ENCODE measurements at regions not wholly inside any gene's neighbourhood (a gene's known extent, or its start where the extent isn't known, plus 50 kb on each side); places are given as distances from the start of the nearest gene placed in this dataset.

DNA sequence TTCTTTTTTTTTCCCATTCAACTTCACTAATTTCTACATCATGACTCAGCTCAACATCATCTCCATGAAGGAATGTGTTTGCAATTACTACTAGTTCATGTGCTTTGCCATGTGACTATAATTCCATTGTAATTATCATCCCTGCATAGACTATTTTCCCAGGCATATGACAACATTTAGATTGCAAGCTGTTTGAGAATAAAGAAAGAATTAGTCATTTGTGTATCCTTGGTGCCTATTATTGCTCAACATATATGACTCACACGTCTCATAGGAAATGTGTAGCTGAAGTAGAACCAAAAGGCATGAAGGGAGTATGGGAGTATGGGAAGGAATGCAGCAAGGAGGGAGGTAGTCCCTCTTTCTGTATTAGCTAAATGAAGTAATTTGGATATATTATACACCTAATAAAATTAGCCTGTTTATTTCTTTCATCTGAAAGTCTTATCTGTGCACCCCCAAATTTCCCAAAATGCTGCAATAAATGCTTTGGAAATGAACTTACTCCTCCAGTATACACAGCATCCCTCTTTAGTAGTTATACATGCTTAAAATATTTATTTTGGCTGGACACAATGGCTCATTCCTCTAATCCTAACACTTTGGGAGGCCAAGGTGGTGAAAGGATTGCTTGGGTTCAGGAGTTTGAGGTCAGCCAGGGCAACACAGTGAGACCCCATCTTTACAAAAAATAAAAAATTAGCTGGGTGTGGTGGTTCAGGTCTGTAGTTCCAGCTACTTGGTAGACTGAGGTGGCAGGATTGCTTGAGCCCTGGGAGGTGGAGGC is 316.9 kb upstream of the ADGRL4 start:
- Mint-ChIP-seq H3K9me3 (peaks cover 0 to 4% of the 10 kb centered on the region in 2 donors), H3K36me3 (no peaks in the 10 kb centered on the region), H3K27ac (no peak overlapping the region)
- DNase-seq (ENCODE audit: low spot score in 2 of 2) (no peak), ATAC-seq (no peak)

GRCh38 chr1:79322511-79323027 is 316.0 kb upstream of the ADGRL4 start:
- ATAC-seq: no peak
- Mint-ChIP-seq H3K36me3 (no peaks in the 10 kb centered on the region), H3K9me3 (peaks cover 0 to 4% of the 10 kb centered on the region in 2 donors), H3K27ac (no peak overlapping the region)
- no peak for DNase-seq (ENCODE audit: low spot score in 2 of 2)

GRCh38 chr1:79312438-79312837 is 305.9 kb upstream of the ADGRL4 start:
- H3K27ac Mint-ChIP-seq: no peak overlapping the region
- ATAC-seq: no peak
- no peak for DNase-seq (ENCODE audit: low spot score in 2 of 2)
- no peaks in the 10 kb centered on the region for H3K36me3 Mint-ChIP-seq
- peaks cover 0 to 6% of the 10 kb centered on the region in 2 donors for H3K9me3 Mint-ChIP-seq

DNA sequence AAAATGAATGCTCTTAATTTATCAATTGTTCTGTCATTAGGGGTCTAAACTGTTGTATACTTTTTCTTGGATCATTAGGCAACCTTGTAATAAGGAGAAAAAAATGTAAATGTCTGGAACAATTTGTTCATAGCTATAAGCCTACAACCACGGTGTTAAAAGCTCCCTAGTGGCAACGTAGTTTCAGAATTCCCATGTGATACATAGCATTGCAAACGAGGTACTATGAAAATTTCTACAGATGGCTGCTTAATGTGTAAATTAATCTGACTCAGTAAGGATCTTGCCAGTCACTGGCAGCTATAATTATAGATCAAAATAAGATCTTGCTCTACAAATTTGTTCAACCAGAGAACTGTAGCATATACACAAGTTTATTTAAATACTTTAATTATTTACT is 304.1 kb upstream of the ADGRL4 start:
- H3K9me3 Mint-ChIP-seq: no peaks in the 10 kb centered on the region
- ATAC-seq: no peak
- DNase-seq (ENCODE audit: low spot score in 2 of 2): no peak
- no peaks in the 10 kb centered on the region for H3K36me3 Mint-ChIP-seq
- H3K27ac Mint-ChIP-seq: peak overlapping the region in 1 of 2 donors; percentile 29

- ATAC-seq (no peak), DNase-seq (ENCODE audit: low spot score in 2 of 2) (no peak)
- Mint-ChIP-seq H3K36me3 (no peaks in the 10 kb centered on the region), H3K27ac (no peak overlapping the region), H3K9me3 (peaks cover 6 to 11% of the 10 kb centered on the region in 2 donors)
Observed at GRCh38 chr1:79304131-79304530, 297.6 kb upstream of the ADGRL4 start.

DNA sequence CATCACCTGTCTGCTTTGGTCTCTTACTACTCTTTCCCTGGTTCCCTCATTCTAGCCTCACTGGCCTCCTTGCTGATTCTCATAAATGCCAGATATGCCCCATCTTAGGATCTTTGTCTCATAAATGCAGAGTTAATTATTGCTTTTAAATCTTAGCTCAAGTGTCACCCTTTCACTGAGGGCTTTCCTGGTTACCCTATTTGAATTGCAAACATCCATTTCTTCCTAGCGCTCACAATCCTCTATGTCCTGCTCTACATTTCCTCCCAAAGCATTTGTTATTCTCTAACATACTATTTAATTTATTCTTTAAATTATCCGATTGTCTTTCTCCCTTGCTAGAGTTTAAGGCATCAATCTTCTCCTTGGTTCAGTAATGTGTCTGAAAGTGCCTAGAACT is 296.5 kb upstream of the ADGRL4 start:
- Mint-ChIP-seq H3K36me3 (no peaks in the 10 kb centered on the region), H3K27ac (no peak overlapping the region), H3K9me3 (peaks cover 6 to 11% of the 10 kb centered on the region in 2 donors)
- no peak for DNase-seq (ENCODE audit: low spot score in 2 of 2)
- no peak for ATAC-seq

DNA sequence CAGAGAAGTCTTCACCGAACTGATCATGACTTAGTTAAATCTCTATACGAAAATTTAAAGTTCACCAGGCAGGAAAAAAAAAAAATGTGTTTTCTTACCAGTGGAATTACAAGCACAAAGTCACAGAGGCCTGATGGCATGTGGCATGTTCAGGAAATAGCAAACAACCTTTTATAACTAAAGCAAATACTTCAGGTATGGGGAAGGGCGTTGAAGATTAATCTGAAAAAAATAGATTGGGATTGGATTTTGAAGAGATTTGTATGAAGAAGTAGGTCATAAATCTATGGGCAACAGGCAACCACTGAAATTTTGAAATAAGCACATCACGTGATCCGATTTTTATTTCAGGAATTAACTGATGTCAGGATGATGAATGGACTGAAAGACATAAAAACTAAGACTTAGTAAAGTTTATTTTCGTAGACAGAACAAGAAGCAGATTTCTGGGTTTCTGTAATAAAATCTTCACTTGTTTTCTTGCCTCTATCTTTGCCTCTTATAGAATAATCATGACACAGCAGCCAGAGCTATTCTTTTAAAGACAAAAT is 295.9 kb upstream of the ADGRL4 start:
- DNase-seq (ENCODE audit: low spot score in 2 of 2) (no peak), ATAC-seq (no peak)
- H3K27ac Mint-ChIP-seq: no peak overlapping the region
- H3K36me3 Mint-ChIP-seq: no peaks in the 10 kb centered on the region
- H3K9me3 Mint-ChIP-seq: peaks cover 6 to 11% of the 10 kb centered on the region in 2 donors

GRCh38 chr1:79295967-79296366 is 289.4 kb upstream of the ADGRL4 start:
- H3K9me3 Mint-ChIP-seq: peaks cover 0 to 7% of the 10 kb centered on the region in 2 donors
- DNase-seq (ENCODE audit: low spot score in 2 of 2) (no peak), ATAC-seq (no peak)
- no peak overlapping the region for H3K27ac Mint-ChIP-seq
- H3K36me3 Mint-ChIP-seq: no peaks in the 10 kb centered on the region

- Mint-ChIP-seq H3K27ac (no peak overlapping the region), H3K9me3 (peaks cover 0 to 4% of the 10 kb centered on the region in 2 donors), H3K36me3 (no peaks in the 10 kb centered on the region)
- ATAC-seq (no peak), DNase-seq (ENCODE audit: low spot score in 2 of 2) (no peak)
Observed at GRCh38 chr1:79293611-79294010, 287.1 kb upstream of the ADGRL4 start.

- H3K27ac Mint-ChIP-seq: no peak overlapping the region
- ATAC-seq (no peak), DNase-seq (ENCODE audit: low spot score in 2 of 2) (no peak)
- H3K9me3 Mint-ChIP-seq: peaks cover 0 to 8% of the 10 kb centered on the region in 2 donors
- H3K36me3 Mint-ChIP-seq: no peaks in the 10 kb centered on the region
Observed at GRCh38 chr1:79290927-79291474, 284.5 kb upstream of the ADGRL4 start.

- no peak for ATAC-seq
- peaks cover 0 to 4% of the 10 kb centered on the region in 2 donors for H3K9me3 Mint-ChIP-seq
- no peak overlapping the region for H3K27ac Mint-ChIP-seq
- DNase-seq (ENCODE audit: low spot score in 2 of 2): no peak
- no peaks in the 10 kb centered on the region for H3K36me3 Mint-ChIP-seq
Observed at GRCh38 chr1:79287982-79288381, 281.5 kb upstream of the ADGRL4 start.

DNA sequence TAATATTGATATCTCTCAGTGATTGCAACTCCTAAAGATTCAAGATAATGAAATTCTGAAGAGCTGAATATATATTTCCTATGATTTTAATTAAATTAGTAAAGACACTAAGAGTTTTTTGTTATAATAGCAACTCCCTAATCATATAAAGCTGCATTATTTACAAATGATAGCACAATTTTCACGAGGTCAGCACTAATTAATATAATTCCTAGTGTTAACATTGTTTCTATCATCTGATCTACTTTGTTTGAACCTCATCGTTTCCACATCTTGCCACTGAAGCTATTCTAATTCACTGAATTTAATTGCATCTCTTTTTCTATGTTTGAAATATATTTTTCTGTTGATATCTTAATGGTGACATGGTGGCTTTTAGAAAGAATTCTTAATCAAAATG is 279.1 kb upstream of the ADGRL4 start:
- ATAC-seq: no peak
- Mint-ChIP-seq H3K9me3 (peaks cover 0 to 4% of the 10 kb centered on the region in 2 donors), H3K27ac (no peak overlapping the region), H3K36me3 (no peaks in the 10 kb centered on the region)
- DNase-seq (ENCODE audit: low spot score in 2 of 2): no peak

DNA sequence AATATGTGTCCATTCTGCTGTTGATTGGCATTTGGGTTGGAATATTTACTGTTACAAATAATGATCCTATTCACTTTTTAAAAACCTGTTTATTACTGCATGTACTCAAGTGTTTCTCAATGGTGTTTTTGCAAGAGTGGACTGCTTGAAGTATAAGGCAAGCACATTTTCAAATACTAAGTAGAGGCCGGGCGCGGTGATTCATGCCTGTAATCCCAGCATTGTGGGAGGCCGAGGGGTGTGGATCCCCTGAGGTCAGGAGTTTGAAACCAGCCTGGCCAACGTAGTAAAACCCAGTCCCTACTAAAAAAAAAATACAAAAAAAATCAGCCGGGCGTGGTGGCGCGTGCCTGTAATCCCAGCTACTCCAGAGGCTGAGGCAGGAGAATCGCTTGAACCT is 276.9 kb upstream of the ADGRL4 start:
- no peak for DNase-seq (ENCODE audit: low spot score in 2 of 2)
- no peak for ATAC-seq
- Mint-ChIP-seq H3K36me3 (no peaks in the 10 kb centered on the region), H3K27ac (no peak overlapping the region), H3K9me3 (peaks cover 5 to 8% of the 10 kb centered on the region in 2 donors)

DNA sequence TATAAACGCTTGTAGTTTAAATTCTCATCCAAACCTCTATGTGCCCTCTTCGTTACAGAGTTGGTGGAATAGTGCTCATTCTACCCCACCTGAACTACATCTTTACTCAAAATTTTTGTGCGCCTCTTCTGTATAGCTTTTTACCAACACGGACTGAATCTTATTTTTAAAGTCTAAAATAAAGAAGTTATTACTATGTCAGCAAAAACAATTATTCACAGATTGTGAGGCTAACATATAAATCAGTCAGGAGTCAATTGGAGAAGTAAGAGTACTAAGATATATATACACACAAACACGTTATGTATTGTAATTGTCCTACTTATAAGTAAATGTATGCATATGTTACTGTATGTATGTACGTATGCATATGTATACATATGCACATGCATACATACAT is 274.9 kb upstream of the ADGRL4 start:
- no peak for ATAC-seq
- Mint-ChIP-seq H3K27ac (no peak overlapping the region), H3K9me3 (peaks cover 6 to 15% of the 10 kb centered on the region in 2 donors), H3K36me3 (no peaks in the 10 kb centered on the region)
- DNase-seq (ENCODE audit: low spot score in 2 of 2): no peak

- no peak for ATAC-seq
- Mint-ChIP-seq H3K27ac (no peak overlapping the region), H3K9me3 (peaks cover 10% of the 10 kb centered on the region in 2 donors), H3K36me3 (no peaks in the 10 kb centered on the region)
- DNase-seq (ENCODE audit: low spot score in 2 of 2): no peak
Observed at GRCh38 chr1:79271759-79272158, 265.2 kb upstream of the ADGRL4 start.

DNA sequence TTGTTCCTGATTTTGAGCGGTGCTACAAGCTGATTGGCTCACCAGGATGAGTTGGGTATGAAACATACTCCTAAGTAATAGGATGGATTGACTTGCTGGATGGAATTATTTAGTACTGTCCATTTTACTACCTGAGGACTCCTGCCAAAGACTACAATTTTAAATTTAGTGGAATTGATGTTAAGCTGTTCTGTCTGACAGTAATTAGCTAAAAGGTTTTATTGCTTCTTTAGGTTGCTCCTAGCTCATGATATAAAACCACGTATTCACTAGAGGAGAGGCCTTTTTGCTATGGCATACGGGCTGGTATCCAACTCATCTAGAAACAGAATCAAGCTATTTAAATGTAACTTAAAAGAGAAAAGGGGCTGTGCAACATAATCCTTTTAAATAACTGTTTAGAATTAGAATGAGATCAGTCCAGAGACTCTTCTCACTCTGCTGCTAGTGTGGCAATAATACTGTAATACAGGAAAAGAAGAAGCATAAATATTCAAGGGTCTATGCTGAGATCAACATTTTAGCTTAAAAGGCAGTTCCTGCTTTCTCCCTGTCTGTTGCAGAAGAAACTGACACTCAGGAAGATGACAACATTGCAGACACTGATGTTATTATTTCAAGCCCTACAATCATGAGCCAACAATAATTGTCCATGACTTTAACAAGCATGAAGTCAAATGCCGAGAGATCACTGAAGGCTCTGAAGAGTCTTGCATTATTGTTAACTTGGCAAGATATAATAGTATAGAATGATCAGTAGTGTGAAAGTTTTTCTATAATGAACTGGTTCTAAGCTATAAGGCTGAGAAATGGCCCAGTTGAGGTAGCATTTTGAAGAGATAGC is 258.7 kb upstream of the ADGRL4 start:
- Mint-ChIP-seq H3K36me3 (no peaks in the 10 kb centered on the region), H3K27ac (no peak overlapping the region), H3K9me3 (peaks cover 0 to 5% of the 10 kb centered on the region in 2 donors)
- DNase-seq (ENCODE audit: low spot score in 2 of 2) (no peak), ATAC-seq (no peak)

GRCh38 chr1:79264285-79264684 is 257.8 kb upstream of the ADGRL4 start:
- Mint-ChIP-seq H3K27ac (no peak overlapping the region), H3K9me3 (peaks cover 0 to 5% of the 10 kb centered on the region in 2 donors), H3K36me3 (no peaks in the 10 kb centered on the region)
- ATAC-seq (no peak), DNase-seq (ENCODE audit: low spot score in 2 of 2) (no peak)

Data from activated naive CD4-positive, alpha-beta T cell treated with anti-CD3 and anti-CD28 coated beads, Interleukin-2, amount 50 U/mL, for 72 hours (primary cell).